Tongue (tissue), 1 donor: ENCODE measurements at regions not wholly inside any gene's neighbourhood (a gene's known extent, or its start where the extent isn't known, plus 50 kb on each side); places are given as distances from the start of the nearest gene placed in this dataset.

Experiments
- DNase-seq: peaks from one replicate; pipeline ENCODE4 v3.0.0-alpha.2; 2015

GRCh38 chr16:7183768-7184167 lies 148.9 kb upstream of the RBFOX1 start:
- DNase-seq: no peak

GRCh38 chr16:7182510-7183109 lies 150.0 kb upstream of the RBFOX1 start:
- DNase-seq: peak; percentile 69

DNA sequence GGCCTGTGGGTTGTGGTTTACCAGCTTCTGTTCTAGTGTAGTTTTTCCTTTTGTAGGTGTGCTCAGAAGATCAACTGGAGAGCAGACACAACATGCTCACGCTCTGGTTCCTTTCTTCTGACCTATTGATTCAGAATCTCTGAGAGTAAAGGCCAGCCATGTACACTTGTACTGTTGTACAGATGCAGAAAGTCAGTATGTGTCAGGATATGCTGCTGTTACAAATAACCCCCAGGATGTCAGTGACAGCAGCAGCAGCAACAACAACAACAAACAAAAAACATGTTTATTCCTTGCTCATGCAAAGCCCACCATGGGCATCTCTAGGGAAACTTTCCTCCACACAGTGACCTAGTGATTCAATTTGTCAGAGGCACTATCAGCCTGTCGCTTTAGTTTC lies 154.8 kb upstream of the RBFOX1 start:
- no peak for DNase-seq

DNA sequence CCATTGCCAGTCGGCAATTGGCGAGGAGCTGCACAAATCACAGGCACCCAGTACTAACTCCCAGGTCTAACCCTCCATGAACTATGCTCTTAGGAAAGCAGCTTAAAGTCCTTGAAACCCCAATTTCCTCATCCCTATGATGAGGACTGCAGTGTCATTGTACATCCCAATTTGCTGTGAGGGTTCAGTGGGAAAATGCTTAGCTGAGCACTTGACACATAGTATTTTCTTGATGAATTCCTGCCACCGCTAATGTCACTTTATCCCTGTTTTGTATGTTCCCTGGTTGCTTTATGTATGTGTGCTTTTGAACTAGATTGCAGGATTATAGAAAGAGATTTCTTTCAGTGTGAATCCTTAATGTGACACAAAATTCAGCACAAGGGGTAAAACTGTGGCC lies 161.5 kb upstream of the RBFOX1 start:
- DNase-seq: no peak

- peak; percentile 48 for DNase-seq
Observed at GRCh38 chr16:7167626-7168025, 165.0 kb upstream of the RBFOX1 start.

DNA sequence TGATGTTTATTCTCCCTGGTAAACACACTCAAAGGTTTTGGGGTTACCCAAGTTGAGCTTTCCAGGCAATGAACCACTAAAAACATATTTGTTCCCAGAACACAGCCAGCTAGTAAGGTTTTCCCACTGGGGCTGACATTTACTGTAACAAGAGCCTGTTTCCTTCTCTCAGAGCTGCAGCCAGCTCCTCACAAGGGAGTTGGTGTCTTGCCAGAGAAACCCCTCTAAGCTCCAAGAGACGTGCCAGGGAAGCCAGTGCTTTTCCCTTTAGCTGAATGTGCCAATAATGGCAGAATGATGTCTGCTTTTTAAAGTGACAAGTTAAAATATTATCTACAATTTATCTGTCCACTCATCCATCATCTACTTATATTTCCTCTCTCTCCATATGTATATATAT lies 170.8 kb upstream of the RBFOX1 start:
- DNase-seq: peak; percentile 65

DNA sequence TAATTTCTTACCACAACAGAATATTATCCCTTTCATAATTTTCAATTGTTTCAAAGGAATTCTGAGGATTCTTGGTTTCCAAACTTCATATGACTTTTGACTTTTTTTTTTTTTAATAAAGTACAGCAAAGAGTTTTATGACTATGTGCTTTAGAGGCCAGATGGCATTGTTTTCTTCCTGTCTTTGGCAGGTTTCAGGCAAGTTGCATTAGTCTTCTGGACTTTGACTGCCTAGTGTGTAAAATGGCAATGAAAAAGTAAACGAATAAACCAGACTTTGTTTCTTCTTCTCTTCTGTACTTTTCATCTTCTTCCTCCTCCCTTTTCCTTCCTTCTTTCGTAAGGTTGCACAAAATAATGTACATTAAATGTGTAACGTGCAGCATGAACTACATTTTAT lies 172.6 kb upstream of the RBFOX1 start:
- no peak for DNase-seq

DNA sequence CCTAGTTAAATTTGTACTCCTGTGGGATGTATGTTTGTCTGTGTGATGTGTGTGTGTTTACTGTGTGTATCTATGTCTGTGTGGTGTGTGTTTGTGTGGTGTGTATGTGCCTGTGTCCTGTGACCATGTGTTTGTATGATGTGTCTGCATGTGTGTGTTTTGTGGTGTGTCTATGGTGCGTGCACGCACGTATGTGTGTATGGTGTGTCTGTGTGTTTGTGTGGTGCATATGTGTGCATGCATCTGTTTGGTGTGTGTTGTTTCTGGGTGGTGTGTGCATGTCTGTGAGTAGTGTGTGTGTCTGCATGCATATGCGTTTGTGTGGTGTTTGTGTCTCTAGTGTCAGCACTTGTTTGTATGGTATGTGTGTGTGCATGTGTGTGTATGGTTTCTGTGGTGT lies 174.2 kb upstream of the RBFOX1 start:
- DNase-seq: no peak

- DNase-seq: no peak
Observed at GRCh38 chr16:7150230-7150629, 182.4 kb upstream of the RBFOX1 start.

DNA sequence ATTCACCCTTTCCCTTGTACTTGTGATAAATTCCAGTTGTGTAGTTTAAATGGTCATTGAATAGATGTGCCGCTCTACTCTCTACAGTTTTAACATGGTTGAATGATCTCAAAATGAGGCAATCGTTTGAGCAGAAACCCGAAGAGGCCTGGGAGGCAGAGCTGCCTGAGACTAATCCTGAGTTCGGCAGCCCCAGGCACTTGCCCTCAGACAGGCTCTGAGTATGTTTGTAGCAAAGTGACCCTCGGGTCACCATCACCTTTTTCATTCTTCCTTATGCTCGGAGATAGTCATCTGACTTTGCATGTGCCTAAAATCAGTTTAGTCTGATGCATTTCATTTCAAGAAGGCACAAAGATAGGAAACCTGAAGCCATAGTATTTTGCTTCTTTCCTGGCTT lies 184.0 kb upstream of the RBFOX1 start:
- DNase-seq: no peak

GRCh38 chr16:7140899-7141298 lies 191.7 kb upstream of the RBFOX1 start:
- DNase-seq: no peak

GRCh38 chr16:7137560-7138330 lies 194.9 kb upstream of the RBFOX1 start:
- DNase-seq: no peak

DNA sequence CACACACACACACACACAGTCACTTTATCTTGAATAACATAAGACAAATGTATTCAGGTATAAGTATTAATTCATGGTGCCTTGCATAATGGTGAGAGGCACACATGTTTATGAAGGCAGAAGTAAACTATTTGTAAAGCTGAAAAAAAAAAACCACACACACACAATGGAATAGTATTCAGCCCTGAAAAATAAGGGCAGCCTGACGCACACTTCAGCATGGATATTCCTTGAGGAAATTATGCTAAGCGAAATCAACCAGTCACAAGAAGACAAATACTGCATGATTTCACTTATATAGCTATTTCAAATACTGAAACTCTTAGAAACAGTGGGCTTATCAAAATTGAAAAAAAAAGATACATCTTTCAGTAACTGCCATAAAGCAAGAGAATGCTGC lies 200.2 kb upstream of the RBFOX1 start:
- DNase-seq: no peak

DNA sequence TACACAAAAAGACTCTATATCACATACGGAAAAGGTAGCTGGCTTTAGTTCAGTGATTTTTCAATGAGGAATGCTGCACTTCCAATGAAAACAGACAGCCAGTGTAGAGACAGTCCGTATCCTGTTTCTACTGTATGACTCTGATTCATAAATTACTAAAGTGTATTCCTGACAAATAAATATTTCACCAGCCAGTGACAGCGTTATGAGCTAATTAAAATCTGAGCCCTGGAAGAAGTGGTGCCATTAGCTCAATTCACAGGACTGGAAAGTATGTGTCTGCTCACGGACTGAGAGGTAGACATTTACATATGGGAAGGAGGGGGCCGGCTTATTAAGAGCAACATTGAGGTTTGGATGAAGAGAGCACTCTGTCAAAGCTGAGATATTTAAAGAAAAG lies 207.9 kb upstream of the RBFOX1 start:
- no peak for DNase-seq

DNA sequence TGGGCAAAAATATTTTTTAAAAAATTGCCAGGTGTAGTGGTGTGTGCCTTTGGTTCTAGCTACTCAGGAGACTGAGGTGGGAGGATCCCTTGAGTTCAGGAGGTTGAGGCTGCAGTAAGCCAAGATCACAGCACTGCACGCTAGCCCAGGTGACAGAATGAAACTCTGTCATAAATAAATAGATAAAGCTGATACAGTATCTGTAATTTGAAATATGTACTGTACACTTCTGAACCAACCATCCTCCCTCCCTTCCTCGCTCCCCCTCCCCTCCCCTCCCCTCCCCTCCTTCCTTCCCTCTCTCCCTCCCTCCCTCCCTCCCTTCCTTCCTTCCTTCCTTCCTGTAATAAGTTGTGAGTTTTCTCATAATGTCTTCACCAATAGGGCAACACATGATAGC lies 208.4 kb upstream of the RBFOX1 start:
- DNase-seq: no peak

DNA sequence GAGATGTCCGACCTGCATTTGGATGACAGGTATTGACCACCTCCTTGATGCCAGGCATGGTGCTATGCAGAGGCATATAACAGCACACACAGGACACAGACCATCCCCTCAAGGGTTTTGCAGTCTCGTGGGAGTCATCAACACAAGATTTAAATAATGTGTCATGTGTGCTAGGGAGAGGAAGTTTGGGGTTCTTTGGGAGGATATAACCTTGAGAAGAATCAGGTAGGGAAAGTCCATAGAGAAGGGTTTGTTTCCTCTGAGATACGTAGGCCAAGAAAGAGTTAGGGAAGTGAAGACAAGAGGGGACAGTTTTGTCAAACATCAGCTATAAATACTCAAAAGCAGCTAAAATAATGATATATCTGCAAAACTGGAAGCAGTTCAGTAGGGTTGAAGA lies 215.9 kb upstream of the RBFOX1 start:
- no peak for DNase-seq

DNA sequence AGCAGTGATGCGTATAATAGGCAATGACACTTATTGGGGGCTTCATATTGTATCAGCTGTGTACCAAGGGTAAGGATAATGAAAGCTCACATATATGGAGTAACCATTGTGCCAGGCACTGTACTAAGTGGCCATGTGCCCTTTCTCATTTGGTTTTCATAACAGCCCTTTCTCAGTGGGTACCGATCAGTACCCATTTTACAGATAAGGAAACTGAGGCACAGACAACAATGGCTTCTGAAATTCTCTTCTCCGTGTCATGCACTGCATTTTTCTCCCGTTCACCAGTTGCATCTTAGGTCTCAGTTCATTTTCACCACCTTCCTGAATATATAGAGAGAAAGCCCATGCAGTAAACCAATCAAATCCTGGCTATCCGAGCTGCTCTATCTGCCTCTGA lies 216.7 kb upstream of the RBFOX1 start:
- no peak for DNase-seq

DNA sequence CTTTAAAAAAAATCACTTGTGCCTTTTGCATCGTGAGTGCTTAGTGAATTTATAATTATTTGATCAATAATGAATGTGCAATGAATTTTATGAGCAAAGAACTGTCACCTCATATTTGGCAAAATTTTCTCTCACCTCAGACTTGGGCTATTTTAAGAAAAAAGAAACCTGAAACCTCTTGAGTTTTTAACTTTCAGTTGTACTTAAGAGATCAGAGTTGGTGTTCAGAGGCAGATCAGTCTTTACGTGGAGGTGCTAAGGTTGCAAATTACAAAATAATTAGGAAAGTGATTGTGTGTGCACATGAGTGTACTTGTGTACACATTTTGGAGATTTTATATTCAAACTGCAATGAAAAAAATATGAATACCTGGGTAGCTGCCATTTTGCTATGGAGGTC lies 218.7 kb upstream of the RBFOX1 start:
- no peak for DNase-seq

- DNase-seq: no peak
Observed at GRCh38 chr16:7113395-7113794, 219.2 kb upstream of the RBFOX1 start.

DNA sequence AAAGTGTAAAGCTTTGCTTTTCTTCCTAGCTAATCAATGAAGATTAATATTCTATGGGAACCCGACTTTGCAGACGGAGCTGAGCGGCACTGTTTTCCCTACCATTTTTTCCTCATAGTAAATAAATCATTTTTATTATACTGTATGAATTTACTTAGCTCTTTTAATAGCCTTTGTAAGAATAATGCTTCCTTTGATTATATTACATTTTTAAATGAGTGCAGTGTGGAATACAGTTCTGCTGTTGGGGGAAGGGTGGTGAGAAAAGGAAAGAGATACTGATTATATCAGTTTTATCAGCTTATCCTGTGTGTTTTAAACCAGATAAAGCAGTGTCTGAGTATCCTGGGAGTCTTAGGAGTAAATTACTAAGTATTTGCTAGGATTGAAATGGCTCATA lies 221.4 kb upstream of the RBFOX1 start:
- DNase-seq: no peak

DNA sequence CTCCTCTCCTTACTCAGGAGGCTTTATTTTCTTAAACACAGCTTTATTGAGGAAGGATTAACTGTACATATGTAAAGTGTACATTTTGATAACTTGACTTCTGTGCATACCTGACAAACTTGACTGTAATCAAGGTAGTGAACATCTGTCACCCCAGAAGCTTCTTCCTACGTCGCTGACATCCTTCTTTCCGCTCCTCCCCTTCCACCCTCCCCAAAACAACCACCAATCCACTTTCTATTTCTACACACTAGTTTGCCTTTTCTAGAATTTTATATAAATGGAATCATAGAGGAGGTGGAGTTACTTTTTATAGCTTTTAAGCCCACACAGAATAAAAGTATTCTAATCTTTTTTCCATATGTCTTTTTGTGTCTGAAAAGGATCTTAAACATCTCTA lies 225.2 kb upstream of the RBFOX1 start:
- no peak for DNase-seq

DNA sequence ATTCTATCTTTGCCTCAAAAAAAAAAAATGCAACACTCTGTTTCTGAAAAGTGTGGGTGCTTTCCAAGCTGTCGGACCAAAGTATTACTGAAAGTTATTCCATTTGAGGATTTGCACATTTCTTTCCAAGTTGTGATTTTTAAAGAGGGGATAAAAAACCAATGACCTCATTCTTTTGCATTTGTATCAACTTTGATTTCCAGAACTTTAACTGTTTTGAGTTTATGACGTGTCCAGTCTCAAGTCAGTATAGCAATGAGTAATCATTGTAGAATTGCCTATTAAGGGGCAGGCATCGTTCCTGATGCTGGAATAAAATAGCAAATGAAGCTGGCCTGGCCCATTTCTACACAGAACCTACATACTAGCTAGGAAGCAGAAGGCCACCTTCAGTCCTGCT lies 229.6 kb upstream of the RBFOX1 start:
- no peak for DNase-seq

- DNase-seq: no peak
Observed at GRCh38 chr16:7101054-7101453, 231.6 kb upstream of the RBFOX1 start.

- no peak for DNase-seq
Observed at GRCh38 chr16:7097518-7097917, 235.1 kb upstream of the RBFOX1 start.

DNA sequence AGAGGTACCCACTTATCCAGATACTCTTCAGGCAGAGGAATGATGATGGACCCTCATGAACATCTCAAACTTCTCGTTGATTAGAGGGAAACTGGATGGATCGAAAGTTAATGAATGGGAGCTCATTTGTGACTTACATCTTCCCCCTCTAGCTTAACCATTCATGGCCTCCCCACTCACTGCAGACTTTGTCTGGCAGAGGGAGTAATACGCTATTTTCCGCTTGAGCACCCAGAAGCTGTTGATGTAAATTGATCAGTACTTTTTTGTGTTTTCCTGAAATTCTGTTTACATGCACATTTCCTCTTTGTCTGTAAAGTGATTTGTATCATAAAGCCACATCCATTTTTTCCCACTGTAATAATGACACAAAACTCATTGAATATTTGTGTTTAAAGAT lies 239.1 kb upstream of the RBFOX1 start:
- DNase-seq: no peak
